ENCODE measurements at regions not wholly inside any gene's neighbourhood (a gene's known extent, or its start where the extent isn't known, plus 50 kb on each side); places are given as distances from the start of the nearest gene placed in this dataset.
A peak's percentile ranks its signal among the peaks of the same experiment; 100 is the strongest.

GRCh38 chr2:48113767-48114166 is 200.7 kb upstream of the FOXN2 start:
- WGBS, 5 donors = 17 to 52% (median 34%) methylated on average over 1 of the region's 1 CpG
- H3K4me1 ChIP-seq = peaks cover 6 to 38% (median 15%) of the 10 kb centered on the region in 4 donors
- H3K4me3 ChIP-seq = no peak overlapping the region
- H3K27ac ChIP-seq = peak overlapping the region in 2 of 5 donors; percentile 24 to 88
- no peak for DNase-seq
- no peaks in the 10 kb centered on the region for H3K27me3 ChIP-seq
- TF ChIP-seq POLR2A (IDR thresholded peaks at IDR 0.05) = no peak
- no peak for TF ChIP-seq POLR2AphosphoS5 (IDR thresholded peaks at IDR 0.05)
- no peak for TF ChIP-seq CTCF (IDR thresholded peaks at IDR 0.05)
- no peak for TF ChIP-seq EP300 (IDR thresholded peaks at IDR 0.05)
- intact Hi-C loops (cut with DNase I; ENCODE audit: low total_unique reads) = no loop called here
- no peaks in the 10 kb centered on the region for H3K36me3 ChIP-seq
- H3K9me3 ChIP-seq = no peaks in the 10 kb centered on the region

DNA sequence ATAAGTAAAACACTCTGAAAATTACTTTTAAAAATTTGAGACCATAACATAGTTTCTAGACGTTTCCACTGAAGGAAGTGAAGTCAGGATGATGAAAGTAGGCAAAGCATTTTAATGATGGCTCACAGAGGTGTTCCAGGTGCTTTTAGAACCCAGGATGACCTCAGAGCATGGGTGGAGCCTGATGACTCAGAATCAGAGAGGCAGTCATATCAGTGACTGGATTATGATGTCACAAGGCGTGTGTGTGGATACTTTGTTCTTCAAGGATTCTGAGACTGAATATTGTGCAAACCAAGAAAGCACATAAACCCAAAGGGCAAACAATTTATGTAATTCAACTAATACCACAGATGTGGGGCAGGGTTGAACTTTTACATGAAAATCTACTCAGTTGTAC is 200.2 kb upstream of the FOXN2 start:
- Histone ChIP-seq H3K9me3 (no peaks in the 10 kb centered on the region), H3K4me3 (no peak overlapping the region), H3K4me1 (peaks cover 6 to 38% (median 15%) of the 10 kb centered on the region in 4 donors), H3K36me3 (no peaks in the 10 kb centered on the region), H3K27ac (peak overlapping the region in 2 of 5 donors; percentile 24 to 88), H3K27me3 (no peaks in the 10 kb centered on the region)
- WGBS, 5 donors = 29 to 52% (median 36%) methylated on average over 2 of the region's 2 CpGs
- TF ChIP-seq EP300 (IDR thresholded peaks at IDR 0.05) (no peak), POLR2AphosphoS5 (IDR thresholded peaks at IDR 0.05) (peak in 1 of 3 donors; percentile 41)
- DNase-seq = peak; percentile 34 to 81
- intact Hi-C loops (cut with DNase I; ENCODE audit: low total_unique reads) = no loop called here

DNA sequence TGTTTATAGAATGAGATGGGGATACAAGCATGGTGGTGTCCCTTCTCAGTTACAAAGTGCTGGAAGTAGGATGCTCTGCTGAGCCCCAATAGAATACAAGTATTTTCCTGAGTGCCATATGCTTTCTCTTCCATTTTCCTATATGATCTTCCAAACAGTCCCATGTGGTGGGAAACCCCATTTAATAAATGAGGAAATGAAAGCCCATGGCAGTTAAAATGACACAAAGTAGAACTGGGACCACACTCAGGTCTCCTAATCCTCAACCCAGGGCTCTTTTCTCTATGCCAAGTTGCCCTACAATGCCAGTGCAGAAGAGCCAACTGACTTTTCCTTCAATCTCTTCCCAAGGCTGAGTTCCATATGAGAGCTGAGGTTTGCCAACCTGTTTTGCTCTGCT is 198.0 kb upstream of the FOXN2 start:
- intact Hi-C loops (cut with DNase I; ENCODE audit: low total_unique reads) = no loop called here
- Histone ChIP-seq H3K4me3 (no peak overlapping the region), H3K4me1 (peaks cover 6 to 31% (median 10%) of the 10 kb centered on the region in 4 donors), H3K9me3 (no peaks in the 10 kb centered on the region), H3K27me3 (no peaks in the 10 kb centered on the region), H3K27ac (no peak overlapping the region), H3K36me3 (no peaks in the 10 kb centered on the region)
- no peak for TF ChIP-seq EP300 (IDR thresholded peaks at IDR 0.05)
- TF ChIP-seq POLR2AphosphoS5 (IDR thresholded peaks at IDR 0.05) = no peak
- no peak for TF ChIP-seq POLR2A (IDR thresholded peaks at IDR 0.05)
- no peak for DNase-seq

DNA sequence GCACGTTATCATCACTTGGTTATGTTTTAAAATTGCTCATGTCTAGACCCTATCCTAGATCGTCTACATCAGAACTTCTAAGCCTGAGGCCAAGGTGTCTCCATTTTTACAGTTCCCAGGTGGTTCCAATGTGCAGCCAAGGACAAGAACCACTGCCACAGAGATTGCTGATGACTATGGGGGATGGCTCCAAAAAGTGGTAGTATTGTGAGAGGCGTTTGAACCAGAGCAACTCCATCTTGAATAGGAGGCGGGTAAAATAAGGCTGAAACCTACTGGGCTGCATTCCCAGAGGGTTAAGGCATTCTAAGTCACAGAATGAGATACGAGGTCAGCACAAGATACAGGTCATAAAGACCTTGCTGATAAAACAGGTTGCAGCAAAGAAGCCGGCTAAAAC is 195.6 kb upstream of the FOXN2 start:
- H3K9me3 ChIP-seq = no peaks in the 10 kb centered on the region
- H3K27ac ChIP-seq = no peak overlapping the region
- H3K4me3 ChIP-seq = no peak overlapping the region
- WGBS, 5 donors = 73 to 82% (median 78%) methylated on average over 6 of the region's 6 CpGs
- no peak for DNase-seq
- H3K36me3 ChIP-seq = no peaks in the 10 kb centered on the region
- intact Hi-C loops (cut with DNase I; ENCODE audit: low total_unique reads) = no loop called here
- H3K27me3 ChIP-seq = no peaks in the 10 kb centered on the region
- H3K4me1 ChIP-seq = peaks cover 0 to 13% (median 0%) of the 10 kb centered on the region in 4 donors
- TF ChIP-seq CTCF (IDR thresholded peaks at IDR 0.05) = no peak
- no peak for TF ChIP-seq POLR2A (IDR thresholded peaks at IDR 0.05)
- TF ChIP-seq EP300 (IDR thresholded peaks at IDR 0.05) = no peak
- no peak for TF ChIP-seq POLR2AphosphoS5 (IDR thresholded peaks at IDR 0.05)

DNA sequence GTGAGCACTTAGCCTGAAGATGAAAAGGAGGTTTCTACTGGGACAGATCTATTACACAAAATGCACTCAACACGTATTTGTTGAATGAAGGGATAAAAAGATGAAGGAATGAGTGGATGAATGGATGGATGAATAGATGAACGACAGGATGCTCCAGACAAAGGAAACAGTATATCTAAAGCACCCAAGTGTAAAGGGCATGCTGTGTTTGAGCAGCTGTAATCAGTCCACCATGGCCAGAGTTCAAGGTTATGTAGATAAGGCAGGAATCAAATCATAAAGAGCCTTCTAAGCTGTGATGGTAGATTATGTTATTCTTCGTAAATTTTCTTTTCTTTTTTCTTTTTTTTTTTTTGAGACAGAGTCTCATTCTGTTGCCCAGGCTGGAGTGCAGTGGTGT is 194.4 kb upstream of the FOXN2 start:
- TF ChIP-seq CTCF (IDR thresholded peaks at IDR 0.05) (no peak), EP300 (IDR thresholded peaks at IDR 0.05) (no peak), POLR2AphosphoS5 (IDR thresholded peaks at IDR 0.05) (no peak), POLR2A (IDR thresholded peaks at IDR 0.05) (no peak)
- Histone ChIP-seq H3K36me3 (no peaks in the 10 kb centered on the region), H3K4me1 (peaks cover 0 to 2% (median 0%) of the 10 kb centered on the region in 4 donors), H3K9me3 (no peaks in the 10 kb centered on the region), H3K27ac (no peak overlapping the region), H3K4me3 (no peak overlapping the region), H3K27me3 (no peaks in the 10 kb centered on the region)
- no peak for DNase-seq
- WGBS, 5 donors = 36 to 57% (median 48%) methylated on average over 3 of the region's 3 CpGs
- intact Hi-C loops (cut with DNase I; ENCODE audit: low total_unique reads) = loop anchor here (10.0 kb wide), 1 partner anchor 175 kb away; no protein-coding TSS in a partner anchor

Measured in stomach (tissue), 8 donors.